ENCODE measurements at regions not wholly inside any gene's neighbourhood (a gene's known extent, or its start where the extent isn't known, plus 50 kb on each side); places are given as distances from the start of the nearest gene placed in this dataset.

GRCh38 chr20:46840054-46840729 is 54.5 kb upstream of the EYA2 start:
- Histone ChIP-seq H3K27me3 (ENCODE audit: insufficient read depth, poor library complexity, severe bottlenecking) (no peaks in the 10 kb centered on the region), H3K27ac (replicated peaks) (no peak overlapping the region), H3K4me3 (replicated peaks; ENCODE audit: insufficient read depth, low read length) (no peak overlapping the region)
- TF ChIP-seq GABPA (IDR thresholded peaks at IDR 0.05; ENCODE audit: low read depth), result no peak
- no peak for DNase-seq (ENCODE audit: low read depth in 1 of 2, low spot score in 1 of 2)
